ENCODE measurements at regions not wholly inside any gene's neighbourhood (a gene's known extent, or its start where the extent isn't known, plus 50 kb on each side); places are given as distances from the start of the nearest gene placed in this dataset.

DNA sequence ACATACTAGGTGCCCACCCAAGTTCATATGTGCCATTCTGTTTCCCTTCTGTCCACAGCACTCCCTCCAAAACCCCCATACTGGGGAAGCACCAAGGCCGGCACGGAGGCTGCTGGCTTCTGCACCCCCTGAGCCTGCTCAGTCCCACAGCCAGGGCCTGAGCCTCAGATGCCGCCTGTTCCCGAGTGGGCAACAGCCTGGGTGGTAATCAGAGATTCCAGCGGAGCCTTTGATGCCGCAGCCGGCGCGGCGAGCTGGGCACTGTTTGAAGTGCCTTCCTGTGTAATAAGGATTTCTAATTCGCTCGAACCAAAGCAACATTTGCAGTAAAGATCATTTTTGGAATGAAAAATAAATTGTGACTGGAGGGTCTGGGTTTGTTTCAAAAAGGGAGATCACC lies 460.3 kb downstream of the SOX6 start:
- Histone ChIP-seq H3K4me3 (no peak overlapping the region), H3K36me3 (ENCODE audit: low read depth, missing control alignments) (no peaks in the 10 kb centered on the region), H3K9me3 (no peaks in the 10 kb centered on the region), H3K4me1 (no peaks in the 10 kb centered on the region), H3K27me3 (no peaks in the 10 kb centered on the region), H3K27ac (no peak overlapping the region)
- no peak for TF ChIP-seq CTCF (IDR thresholded peaks at IDR 0.05)
- TF ChIP-seq POLR2A (IDR thresholded peaks at IDR 0.05): no peak
- intact Hi-C loops (cut with DNase I; ENCODE audit: low total_unique reads): no loop called here
- no peak for DNase-seq
- 83 to 90% methylated on average over 4 to 12 of the region's 12 CpGs for WGBS, 2 donors

GRCh38 chr11:15896530-15896929 lies 459.8 kb downstream of the SOX6 start:
- Histone ChIP-seq H3K4me3 (no peak overlapping the region), H3K27me3 (no peaks in the 10 kb centered on the region), H3K4me1 (no peaks in the 10 kb centered on the region), H3K36me3 (ENCODE audit: low read depth, missing control alignments) (no peaks in the 10 kb centered on the region), H3K27ac (no peak overlapping the region), H3K9me3 (no peaks in the 10 kb centered on the region)
- 89 to 96% methylated on average over 3 of the region's 3 CpGs for WGBS, 2 donors
- DNase-seq: no peak
- TF ChIP-seq CTCF (IDR thresholded peaks at IDR 0.05) (no peak), POLR2A (IDR thresholded peaks at IDR 0.05) (no peak)
- intact Hi-C loops (cut with DNase I; ENCODE audit: low total_unique reads): no loop called here

DNA sequence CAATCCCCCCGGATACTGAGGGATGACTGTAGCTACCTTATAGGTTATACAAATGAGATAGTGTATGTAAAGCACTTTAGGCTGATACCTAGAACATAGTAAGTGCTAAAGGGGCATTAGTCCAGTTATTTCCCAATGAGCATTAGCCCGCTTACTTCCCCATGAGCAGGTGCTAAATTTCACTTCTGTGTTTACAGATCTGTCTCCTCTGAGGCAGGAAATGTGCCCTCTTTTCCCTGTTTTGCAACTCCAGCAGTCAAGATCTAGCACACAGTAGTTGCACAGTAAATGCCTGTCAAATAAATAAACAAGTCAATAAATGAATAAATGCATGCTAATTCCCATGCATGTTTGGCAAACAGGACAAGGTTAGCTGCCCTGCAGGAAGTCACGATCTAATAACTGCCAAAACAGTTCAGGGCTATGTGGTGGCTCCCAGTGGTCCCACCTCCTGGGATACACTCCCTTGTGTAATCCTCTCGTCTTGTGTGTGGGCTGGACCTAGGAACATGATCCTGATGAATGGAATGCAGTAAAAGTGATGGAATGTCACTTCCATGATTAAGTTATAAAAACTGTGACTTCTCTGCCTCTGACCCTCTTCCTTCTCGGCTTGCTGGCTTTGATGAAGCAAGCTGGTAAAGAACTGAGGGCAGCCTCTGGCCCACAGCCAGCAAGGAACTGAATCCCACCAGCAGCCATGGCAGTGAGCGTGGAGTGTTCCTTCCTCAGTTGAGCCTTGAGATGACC lies 459.0 kb downstream of the SOX6 start:
- no peak overlapping the region for H3K27ac ChIP-seq
- no peaks in the 10 kb centered on the region for H3K9me3 ChIP-seq
- 79 to 85% methylated on average over 6 of the region's 6 CpGs for WGBS, 2 donors
- no peaks in the 10 kb centered on the region for H3K4me1 ChIP-seq
- H3K4me3 ChIP-seq: no peak overlapping the region
- no peaks in the 10 kb centered on the region for H3K27me3 ChIP-seq
- TF ChIP-seq POLR2A (IDR thresholded peaks at IDR 0.05): no peak
- no peak for TF ChIP-seq CTCF (IDR thresholded peaks at IDR 0.05)
- H3K36me3 ChIP-seq (ENCODE audit: low read depth, missing control alignments): no peaks in the 10 kb centered on the region
- intact Hi-C loops (cut with DNase I; ENCODE audit: low total_unique reads): no loop called here
- DNase-seq: no peak

DNA sequence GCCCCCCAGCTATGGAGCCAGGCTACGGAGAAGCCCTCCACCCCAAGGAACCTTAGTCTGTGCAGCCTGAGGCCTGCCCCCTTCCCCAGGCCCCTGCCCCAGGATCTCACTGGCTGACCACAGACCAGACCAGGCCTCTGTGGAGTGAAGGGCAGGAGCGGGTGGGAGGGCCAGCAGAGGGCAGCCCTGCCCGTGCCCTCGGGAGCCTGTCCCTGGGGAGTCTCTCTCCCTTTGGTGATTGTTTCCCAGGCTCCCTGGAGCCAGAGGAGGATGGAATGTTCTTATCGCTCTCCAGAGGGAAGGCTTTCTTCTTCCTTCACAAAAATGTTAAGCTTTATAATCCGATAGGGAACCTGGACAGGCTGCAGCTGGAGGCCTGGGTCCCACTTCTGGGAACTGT lies 455.3 kb downstream of the SOX6 start:
- WGBS, 2 donors: 69 to 78% methylated on average over 6 of the region's 6 CpGs
- peak; percentile 47 for DNase-seq
- Histone ChIP-seq H3K36me3 (ENCODE audit: low read depth, missing control alignments) (no peaks in the 10 kb centered on the region), H3K27ac (no peak overlapping the region), H3K4me3 (no peak overlapping the region), H3K9me3 (no peaks in the 10 kb centered on the region), H3K4me1 (no peaks in the 10 kb centered on the region), H3K27me3 (no peaks in the 10 kb centered on the region)
- TF ChIP-seq CTCF (IDR thresholded peaks at IDR 0.05) (no peak), POLR2A (IDR thresholded peaks at IDR 0.05) (no peak)
- intact Hi-C loops (cut with DNase I; ENCODE audit: low total_unique reads): no loop called here

GRCh38 chr11:15901790-15902189 lies 454.6 kb downstream of the SOX6 start:
- Histone ChIP-seq H3K36me3 (ENCODE audit: low read depth, missing control alignments) (no peaks in the 10 kb centered on the region), H3K9me3 (no peaks in the 10 kb centered on the region), H3K4me1 (no peaks in the 10 kb centered on the region), H3K27ac (no peak overlapping the region), H3K4me3 (no peak overlapping the region), H3K27me3 (no peaks in the 10 kb centered on the region)
- intact Hi-C loops (cut with DNase I; ENCODE audit: low total_unique reads): no loop called here
- DNase-seq: no peak
- TF ChIP-seq CTCF (IDR thresholded peaks at IDR 0.05) (no peak), POLR2A (IDR thresholded peaks at IDR 0.05) (no peak)
- 85 to 93% methylated on average over 3 of the region's 3 CpGs for WGBS, 2 donors
